SKM-1 treated with dmso at 0.1 percent for 144 hours (cell line): ENCODE measurements at regions not wholly inside any gene's neighbourhood (a gene's known extent, or its start where the extent isn't known, plus 50 kb on each side); places are given as distances from the start of the nearest gene placed in this dataset.

Experiments
- DNase-seq: peaks from one replicate; lab custom pipeline; 2025; ENCODE audit not compliant: unreplicated experiment; lab: John Stamatoyannopoulos, UW

DNA sequence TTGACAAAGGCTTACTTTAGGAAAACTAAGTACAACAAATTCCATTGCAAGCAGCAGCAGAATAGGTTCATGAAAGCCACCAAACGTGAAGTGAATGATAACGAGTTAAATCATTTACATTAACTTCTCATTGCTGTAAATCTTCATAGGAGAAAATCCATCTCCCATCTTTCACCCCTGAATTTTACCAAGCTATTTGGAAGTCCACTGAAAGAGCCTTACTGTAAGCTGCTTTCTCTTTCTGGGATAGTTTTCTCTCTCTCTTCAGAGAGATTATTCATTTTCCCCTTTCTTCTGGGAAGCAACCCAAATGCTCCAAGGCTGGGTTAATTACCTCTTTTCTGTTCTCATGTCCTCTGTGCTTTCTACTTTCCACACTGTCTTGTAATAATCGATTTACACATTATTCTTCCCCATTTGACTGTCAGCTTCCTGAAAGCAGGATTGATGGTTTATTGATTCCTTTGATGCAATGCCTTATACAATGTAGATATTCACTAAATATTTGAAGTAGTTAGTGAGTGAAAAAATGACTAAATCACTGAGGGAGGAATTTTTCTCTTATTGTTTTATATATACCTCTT is 914.3 kb upstream of the ARPP21 start:
- no peak for DNase-seq

DNA sequence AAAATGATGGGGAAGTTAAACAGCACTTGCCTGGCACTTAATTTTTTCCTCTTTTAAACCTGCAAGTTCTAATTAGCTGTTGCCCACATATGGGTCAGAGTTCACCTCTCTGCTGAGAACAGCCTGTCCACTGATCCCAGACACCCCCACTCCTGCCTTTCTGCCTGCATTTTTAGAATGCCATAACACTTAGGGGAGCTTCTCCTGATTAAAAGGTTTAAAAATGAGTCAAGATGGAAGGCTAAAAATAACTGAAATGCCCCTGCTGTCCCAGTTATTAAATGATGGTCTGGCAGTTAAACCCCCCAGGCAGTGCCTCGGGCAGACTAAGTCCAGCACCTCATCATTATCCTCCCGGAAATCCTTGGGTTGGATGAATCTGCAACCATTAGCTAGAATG is 913.6 kb upstream of the ARPP21 start:
- no peak for DNase-seq

DNA sequence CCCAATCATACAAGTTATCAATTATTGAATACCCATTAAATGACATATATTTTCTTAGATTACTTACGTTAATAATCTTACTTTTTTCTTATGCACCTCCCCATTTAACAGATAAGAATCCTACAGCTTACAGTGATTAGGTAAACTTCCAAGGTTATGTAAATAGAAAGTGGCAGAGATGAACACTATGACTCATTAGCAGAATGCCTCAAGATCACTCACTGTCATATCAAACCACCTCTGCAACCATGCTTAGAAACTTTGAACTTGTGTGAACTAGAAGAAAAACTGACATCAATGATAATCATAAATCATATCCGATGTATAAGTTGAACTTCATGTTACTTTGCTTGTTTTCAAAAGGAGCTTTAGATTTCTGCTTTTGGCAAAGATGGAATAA is 911.6 kb upstream of the ARPP21 start:
- no peak for DNase-seq

DNA sequence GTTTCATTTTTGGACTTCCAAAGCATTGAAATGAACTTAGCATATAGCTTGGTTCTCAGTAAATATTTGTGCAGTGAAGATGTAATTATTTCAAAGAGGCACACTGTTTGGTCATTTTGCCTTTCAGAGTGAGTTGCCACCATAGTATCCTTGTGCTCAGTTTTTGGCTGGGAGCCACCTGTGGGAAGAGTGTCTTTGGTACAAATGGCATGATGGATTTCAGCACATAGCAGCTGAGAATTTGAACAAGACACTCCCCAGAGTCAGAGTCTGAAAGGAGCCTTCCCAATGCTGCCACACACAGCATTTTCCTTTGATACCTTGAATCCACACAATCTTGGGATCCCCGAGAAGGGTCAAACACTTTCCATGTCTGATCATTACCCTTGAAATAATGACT is 897.2 kb upstream of the ARPP21 start:
- no peak for DNase-seq

DNA sequence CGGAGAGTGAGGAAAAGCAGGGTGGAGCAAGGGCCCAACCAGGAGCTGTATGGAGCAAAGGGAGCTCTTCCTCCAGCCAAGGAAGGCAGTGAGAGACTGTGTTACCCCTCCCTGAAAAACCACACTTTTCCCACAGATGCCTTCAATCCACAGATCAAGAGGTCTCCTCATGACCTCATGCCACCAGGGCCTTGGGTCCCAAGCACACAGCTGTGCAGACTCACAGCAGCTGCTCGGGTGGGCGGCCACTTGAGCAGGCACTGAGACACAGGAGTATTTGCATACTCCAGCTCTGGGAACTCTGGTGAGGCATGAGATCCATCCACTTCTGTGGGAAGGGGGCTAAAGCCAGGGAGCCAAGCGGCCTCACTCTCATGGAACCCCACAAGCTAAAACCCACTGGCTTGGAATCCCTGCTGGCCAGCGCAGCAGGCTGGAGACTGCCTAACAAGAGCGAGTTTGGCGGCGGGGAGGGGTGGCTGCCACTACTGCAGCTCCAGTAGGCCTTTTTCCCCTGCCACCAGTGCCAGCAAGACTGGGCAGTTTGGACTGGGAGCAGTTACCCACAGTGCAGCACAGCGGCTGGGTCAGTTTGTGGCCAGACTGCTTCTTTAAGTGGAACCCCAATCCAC is 880.6 kb upstream of the ARPP21 start:
- no peak for DNase-seq

DNA sequence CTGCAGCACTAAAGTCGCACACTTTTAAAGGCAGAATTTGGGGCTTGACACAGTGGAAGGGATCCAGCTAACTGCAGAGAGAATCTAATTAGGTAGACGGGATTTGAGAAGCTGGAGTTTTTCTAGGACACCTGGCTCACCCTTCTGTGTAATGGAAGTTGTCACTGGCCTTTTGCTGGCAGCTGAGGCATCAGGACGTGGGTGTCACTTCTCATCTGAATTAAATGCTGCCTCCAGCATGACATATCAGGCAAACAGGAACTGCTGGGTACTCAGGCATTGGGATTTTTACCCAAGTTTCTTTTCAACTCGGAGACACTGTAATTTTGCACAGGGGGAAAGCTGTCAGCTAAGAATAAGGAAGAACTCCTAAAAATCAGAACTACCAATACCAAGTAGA is 861.9 kb upstream of the ARPP21 start:
- no peak for DNase-seq

DNA sequence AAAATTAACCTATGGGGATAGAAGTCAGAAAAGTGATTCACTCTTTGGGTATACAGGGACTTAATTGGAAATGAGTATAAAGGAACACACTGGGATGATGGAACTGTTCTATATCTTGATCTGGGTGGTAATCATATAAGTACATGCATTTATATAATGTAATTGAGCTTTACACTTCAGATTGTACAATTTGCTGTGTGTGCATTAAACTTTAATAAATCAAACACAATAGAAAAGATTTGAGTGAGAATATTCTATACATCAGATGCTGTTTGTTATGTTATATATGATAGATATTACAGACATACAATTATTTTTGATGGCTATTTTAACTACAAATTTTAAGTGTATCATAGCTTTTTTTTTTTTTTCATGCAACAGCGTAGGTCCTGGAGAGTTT is 860.2 kb upstream of the ARPP21 start:
- no peak for DNase-seq

DNA sequence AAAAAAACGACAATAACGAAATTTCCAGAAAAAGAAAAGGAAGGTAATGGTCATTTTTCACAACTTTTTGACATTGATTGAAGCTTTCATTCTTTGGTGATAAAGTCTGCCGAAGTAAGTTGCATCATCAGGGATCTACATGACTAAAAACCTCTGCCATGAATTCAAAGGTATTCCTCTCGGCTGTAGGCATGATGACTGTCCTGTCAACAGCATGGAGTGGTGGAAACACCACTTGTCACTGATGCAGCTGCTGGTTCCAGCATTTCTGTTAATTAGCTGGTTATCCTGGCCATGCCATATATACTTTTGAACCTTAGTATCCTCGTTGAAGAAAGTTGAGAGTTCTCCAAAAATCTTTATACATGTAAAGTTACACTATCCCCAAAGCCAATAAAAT is 859.0 kb upstream of the ARPP21 start:
- DNase-seq, result no peak

DNA sequence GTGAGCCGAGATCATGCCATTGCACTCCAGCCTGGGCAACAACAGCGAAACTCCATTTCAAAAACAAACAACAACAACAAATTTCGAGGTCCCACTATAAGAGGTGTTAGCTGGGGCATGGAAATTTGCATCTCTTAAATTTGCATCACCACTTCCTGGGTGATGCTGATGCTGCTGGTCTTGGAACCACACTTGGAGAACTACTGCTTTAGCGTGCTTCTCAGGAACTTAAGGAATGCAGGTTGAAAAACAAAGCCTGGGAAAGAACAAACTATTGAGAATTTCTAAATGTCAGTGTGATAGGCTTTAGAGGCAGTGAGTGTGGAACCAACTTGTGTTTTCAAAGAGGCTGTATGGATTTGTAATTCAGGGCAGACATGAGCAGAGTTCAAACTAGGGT is 858.4 kb upstream of the ARPP21 start:
- no peak for DNase-seq

DNA sequence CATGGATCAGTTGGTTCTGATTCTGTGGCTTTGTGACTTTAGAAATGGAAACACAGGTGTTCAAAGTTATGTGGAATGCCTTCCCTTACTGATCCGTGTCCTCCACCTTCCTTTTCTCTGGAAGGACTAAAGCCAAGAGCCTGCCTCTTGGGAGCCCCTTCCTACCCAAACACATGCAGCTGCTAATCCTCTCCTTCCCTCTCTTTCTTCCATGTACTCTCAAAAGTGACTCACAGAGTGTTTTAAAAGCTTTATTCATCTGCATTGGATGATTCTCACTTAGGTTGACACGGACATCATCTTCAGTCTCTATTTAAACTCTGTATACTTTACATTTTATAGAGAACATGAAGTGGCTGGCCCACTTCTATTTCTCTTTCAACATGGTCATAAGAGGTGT is 856.5 kb upstream of the ARPP21 start:
- no peak for DNase-seq

DNA sequence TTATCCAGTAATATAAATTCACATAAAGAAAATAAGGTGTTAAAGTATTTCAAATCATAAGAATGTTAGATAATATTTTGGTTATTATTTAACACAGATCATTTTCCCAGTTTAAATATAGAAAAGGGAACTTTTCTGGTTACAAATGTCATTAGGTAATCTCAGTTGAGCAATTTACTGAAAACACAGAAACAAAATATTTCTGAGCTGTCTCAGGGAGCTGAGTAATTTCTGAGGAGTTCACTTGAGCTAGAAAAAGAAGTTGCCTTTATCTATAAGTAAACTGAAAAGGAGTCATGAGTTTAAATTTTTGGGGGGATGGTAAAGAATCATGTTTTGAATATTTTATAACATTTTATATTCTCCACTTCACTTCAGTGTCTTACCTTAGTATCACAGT is 855.4 kb upstream of the ARPP21 start:
- peak; percentile 75 for DNase-seq

DNA sequence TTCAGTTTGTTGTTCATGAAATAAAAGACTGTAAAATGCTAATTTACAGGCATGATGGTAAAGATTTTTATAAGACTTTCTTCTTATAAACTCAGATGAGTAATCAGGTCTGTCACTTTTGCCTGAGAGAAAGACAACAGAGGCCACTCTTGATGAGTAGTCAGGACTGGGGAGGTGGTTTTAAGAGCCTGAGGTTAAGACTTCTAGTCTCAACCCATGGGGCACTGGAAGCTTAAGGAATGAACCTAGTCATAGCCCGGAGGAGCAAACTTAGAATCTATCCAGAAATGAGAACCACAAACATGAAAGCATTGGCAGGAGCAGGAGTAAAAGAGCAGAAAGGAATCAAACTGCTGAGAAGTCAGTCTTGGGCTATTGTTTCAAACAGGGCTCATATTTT is 846.3 kb upstream of the ARPP21 start:
- DNase-seq, result no peak

DNA sequence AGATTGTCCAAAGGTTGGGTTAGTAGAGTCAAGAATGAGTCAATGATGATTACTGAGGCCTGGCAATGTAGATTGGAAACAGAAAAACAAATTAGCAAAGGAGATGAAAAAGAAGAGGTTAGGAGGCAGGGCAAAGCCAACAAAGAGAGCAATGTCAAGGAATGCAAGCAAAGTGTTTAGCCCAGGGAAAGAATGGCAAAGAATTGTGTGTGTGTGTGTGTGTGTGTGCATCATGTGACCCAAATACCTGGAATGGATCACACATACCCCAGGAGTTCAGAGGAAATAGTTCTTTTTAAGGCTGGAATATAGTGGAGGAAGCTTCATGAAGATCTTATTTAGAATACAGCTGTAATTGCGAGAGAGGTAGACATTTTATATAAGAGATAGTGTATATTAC is 831.7 kb upstream of the ARPP21 start:
- no peak for DNase-seq

DNA sequence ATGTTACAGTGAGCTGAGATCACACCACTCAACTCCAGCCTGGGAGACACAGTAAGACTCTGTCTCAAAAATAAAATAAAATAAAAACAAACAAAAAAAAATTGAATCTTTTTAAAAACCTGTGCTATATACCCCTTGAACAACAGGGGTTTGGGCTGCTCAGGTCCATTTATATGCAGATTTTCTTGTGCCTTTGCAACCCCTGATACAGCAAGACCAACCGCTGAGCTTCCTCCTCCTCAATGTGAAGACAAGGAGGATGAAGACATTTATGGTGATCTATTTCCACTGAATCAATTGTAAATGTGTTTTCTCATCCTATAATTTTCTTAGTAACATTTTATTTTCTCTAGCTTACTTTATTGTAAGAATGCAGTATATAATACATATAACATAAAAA is 831.0 kb upstream of the ARPP21 start:
- DNase-seq, result no peak

DNA sequence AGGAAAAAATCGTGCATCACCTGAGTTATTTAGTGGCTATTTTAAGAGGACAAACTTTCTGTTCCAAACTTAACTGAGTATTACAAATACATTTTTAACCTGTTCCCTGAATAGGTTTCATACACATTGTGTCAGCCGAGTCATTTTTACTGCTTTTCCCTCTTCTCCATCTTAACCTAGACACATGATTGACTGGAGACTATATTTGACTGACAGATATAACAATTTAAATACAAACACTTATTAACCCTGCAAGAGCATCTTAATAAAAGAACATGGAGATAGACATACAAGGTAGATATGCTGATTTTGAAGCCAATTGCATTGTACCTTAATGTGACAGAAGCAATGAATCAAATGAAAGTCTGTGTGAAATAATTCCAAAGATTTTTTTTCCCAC is 810.5 kb upstream of the ARPP21 start:
- DNase-seq, result no peak

DNA sequence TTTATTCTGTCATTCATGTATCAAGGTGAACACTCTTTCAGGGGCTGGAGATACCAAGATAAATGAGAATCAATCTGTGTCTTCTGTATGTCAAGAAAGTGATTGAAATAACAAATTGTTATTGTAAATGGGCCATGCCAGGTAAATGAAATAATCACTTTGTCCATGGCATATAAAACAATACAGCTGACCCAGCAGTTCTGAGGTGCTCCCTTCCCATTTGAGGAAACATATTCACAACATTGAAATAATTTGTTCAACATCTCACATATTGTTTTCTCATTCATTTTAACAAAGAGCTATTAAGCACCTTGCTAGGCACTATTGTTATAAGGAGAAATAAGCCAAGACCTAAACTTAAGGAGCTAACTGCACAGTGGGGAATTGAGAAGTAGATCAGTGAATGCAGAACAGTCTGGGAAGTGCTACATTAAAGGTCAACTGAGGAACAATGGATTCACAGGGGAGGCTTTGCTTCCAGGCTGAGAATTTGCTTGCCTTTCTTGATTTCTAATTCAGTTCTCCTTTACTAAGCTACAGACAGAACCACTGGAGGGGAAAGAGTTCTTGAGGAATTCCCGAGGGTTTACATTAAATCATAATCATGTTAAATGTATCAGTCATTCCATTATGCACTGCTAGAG is 806.3 kb upstream of the ARPP21 start:
- DNase-seq, result no peak

DNA sequence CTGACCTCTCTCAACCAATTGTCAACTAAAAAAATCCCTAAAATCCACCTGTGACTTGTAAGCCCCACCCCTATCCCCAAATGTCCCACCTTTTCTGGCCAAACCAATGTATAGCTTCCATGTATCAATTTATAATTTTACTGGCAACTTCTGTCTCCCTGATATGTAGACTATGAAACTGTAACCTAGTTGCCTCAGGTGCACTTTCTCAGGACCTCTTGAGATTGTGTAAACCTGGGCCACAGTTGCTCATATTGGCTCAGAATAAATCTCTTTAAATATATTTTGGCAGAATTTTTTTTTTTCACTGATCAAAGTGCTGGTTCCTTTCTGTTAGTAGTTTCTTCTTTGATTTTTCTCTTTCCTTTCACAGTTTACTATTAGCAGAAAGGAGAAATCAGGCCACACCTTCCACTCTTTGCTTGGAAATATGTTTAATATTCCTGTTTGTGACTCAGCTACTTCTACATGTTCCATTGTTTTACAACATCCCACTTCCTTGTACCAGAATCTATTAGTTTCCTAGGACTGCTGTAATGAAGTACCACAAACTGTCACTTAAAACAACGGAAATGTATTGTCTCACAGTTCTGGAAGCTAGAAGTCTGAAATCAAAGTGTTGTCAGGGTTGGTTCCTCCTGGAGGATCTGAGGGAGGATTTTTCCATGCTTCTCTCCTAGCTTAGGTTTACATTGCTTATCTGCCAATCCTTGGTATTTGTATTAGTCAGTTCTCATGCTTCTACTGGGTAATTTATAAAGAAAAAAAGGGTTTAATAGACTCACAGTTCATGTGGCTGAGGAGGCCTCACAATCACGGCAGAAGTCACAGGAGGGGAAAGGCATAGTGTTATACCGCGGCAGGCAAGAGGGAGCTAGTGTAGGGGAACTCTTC is 801.2 kb upstream of the ARPP21 start:
- DNase-seq, result no peak

DNA sequence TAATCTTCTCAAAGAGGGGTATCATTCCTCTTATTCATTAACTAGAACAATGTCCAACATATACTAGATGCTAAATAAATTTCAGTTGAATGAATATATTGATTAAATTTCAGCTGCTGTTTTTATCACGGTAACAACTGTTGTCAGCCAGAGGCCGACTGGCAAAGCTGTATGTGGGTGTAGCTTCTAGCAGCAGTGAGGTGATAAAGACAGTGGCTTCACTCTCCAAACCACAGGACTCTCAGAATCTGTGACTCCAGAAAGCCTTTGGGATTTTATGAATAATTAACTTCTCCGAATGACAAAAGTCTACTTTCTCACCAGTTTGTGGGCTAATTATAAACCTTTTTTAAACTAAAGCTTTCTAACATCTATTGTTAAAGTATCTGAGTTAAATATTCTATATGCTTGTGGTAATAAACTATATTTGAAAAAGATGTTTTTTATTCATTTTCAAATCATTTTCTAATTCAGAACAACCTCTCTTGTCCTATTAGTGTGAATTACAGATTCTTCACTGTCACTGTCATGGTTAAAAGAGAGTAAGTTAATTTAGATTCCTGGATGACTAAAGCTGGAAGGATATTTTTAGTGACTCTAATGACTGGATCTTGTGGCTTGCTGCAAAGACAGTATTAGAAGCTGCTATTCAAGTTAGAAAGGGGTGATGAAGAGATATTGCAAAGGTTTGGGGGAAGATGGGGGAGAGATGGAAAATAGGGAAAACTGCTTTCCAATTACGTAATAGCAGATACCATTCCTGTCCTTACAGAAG is 796.4 kb upstream of the ARPP21 start:
- DNase-seq, result no peak

DNA sequence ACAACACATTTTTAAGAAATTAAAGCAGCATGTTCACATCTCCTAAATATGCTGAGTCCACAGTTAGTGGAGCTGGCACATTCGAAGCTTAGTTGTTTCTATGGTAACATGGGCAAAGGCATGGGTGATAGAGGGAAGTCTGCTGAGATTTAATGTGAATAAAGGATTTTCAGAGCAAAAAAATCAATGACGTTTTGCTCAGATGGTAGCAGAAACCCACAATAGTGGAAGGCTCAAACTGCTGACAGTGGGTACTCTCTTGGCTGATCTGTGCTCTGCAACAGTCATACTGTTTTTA is 795.1 kb upstream of the ARPP21 start:
- no peak for DNase-seq

DNA sequence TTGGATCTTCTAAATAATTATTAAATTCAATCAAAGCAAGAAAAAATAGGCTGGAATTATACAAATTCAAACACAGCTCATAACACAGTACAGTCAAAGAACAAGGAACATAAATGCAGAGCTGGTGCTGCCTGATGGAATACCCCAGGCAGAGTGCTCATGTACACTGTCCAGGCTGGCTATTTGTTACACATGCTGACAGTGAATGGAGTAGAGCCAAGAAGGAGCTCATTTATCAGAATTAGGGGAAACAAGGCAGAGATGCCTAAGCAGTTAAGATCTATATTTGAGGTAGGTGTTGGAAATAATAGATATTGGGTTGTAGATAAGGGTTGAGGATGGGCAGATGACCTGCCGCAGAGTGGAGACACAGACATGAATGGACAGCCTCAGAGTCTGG is 788.2 kb upstream of the ARPP21 start:
- no peak for DNase-seq

DNA sequence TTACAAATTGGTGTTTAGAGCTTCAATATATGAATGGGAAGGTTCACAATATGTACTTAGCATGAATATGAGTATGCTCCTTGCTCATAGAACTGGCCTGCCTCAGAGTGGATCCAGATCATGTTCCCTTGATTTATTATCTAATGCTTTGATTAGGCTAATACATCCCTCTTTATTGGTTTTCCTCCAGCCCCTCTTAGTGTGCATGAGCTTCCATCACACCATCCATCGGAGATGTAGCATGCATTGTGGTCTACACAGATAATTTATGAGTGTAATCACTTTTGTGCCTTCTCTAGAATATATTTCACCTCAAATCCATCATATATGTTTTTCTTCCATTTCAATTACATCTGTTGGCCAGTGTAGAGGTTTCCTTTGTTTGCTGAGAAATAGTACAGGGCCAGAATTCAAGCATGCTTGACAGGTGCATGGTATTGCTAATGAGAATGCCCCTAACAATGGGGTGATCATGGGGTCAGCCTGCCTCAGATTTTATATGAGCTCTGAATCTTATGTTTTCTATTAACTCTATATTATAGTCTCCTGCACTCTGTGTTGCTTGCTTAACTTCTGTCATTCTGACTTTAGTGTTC is 786.4 kb upstream of the ARPP21 start:
- no peak for DNase-seq
